G401 (cell line): ENCODE measurements at regions not wholly inside any gene's neighbourhood (a gene's known extent, or its start where the extent isn't known, plus 50 kb on each side); places are given as distances from the start of the nearest gene placed in this dataset.
"Not testable (repeated sequence)": the region's sequence is repeated elsewhere in the genome, so short reads cannot be mapped to it uniquely, and the experiment has no call there.

Experiments used
- DNase-seq: peaks from one replicate; pipeline ENCODE4 v3.0.0-alpha.2; 2015; ENCODE audit warnings: low spot score
- in situ Hi-C: cut with HindIII; loops from 2 replicates; pipeline ENCODE4 v1.10.0; 2016; ENCODE audit warnings: low sequenced_read_pairs, mixed read lengths

GRCh38 chr10:84012831-84013458 is 126.4 kb upstream of the GHITM start:
- in situ Hi-C loops = no loop called here
- DNase-seq = no peak

GRCh38 chr10:84015877-84016595 is 123.3 kb upstream of the GHITM start:
- no peak for DNase-seq
- in situ Hi-C loops = no loop called here

- in situ Hi-C loops = no loop called here
These were observed 120.5 kb upstream of the GHITM start for GRCh38 chr10:84018826-84019225.

GRCh38 chr10:84019854-84020458 is 119.4 kb upstream of the GHITM start:
- DNase-seq, in situ Hi-C loops: not testable (repeated sequence)

More at GRCh38 chr10:84018826-84019225, 120.5 kb upstream of the GHITM start:
- DNase-seq = no peak

GRCh38 chr10:84026821-84027257 is 112.5 kb upstream of the GHITM start:
- in situ Hi-C loops = no loop called here
- DNase-seq = no peak

- in situ Hi-C loops = no loop called here
- DNase-seq = no peak
These were observed 109.5 kb upstream of the GHITM start for GRCh38 chr10:84029840-84030239.

- in situ Hi-C loops = no loop called here
- DNase-seq = no peak
These were observed 101.3 kb upstream of the GHITM start for GRCh38 chr10:84038035-84038434.

GRCh38 chr10:84039957-84040356 is 99.4 kb upstream of the GHITM start:
- no peak for DNase-seq
- in situ Hi-C loops = no loop called here

- DNase-seq = no peak
These were observed 91.9 kb upstream of the GHITM start for GRCh38 chr10:84047258-84048010.

GRCh38 chr10:84049645-84050011 is 89.7 kb upstream of the GHITM start:
- in situ Hi-C loops = no loop called here
- DNase-seq = no peak

More at GRCh38 chr10:84047258-84048010, 91.9 kb upstream of the GHITM start:
- in situ Hi-C loops = no loop called here

- no peak for DNase-seq
- in situ Hi-C loops = no loop called here
These were observed 85.7 kb upstream of the GHITM start for GRCh38 chr10:84053626-84054025.

GRCh38 chr10:84054743-84055142 is 84.6 kb upstream of the GHITM start:
- in situ Hi-C loops = no loop called here
- no peak for DNase-seq

GRCh38 chr10:84059526-84059925 is 79.8 kb upstream of the GHITM start:
- DNase-seq = no peak

GRCh38 chr10:84063440-84063839 is 75.9 kb upstream of the GHITM start:
- no peak for DNase-seq
- in situ Hi-C loops = no loop called here

More at GRCh38 chr10:84059526-84059925, 79.8 kb upstream of the GHITM start:
- in situ Hi-C loops = no loop called here

GRCh38 chr10:84065804-84066601 is 73.3 kb upstream of the GHITM start:
- no peak for DNase-seq
- in situ Hi-C loops = no loop called here

GRCh38 chr10:84074521-84074920 is 64.8 kb upstream of the GHITM start:
- in situ Hi-C loops = no loop called here
- DNase-seq = no peak

- no peak for DNase-seq
- in situ Hi-C loops = no loop called here
These were observed 63.9 kb upstream of the GHITM start for GRCh38 chr10:84075226-84076046.

- DNase-seq = no peak
- in situ Hi-C loops = no loop called here
These were observed 63.3 kb upstream of the GHITM start for GRCh38 chr10:84076047-84076388.
